ENCODE measurements at regions not wholly inside any gene's neighbourhood (a gene's known extent, or its start where the extent isn't known, plus 50 kb on each side); places are given as distances from the start of the nearest gene placed in this dataset.

DNA sequence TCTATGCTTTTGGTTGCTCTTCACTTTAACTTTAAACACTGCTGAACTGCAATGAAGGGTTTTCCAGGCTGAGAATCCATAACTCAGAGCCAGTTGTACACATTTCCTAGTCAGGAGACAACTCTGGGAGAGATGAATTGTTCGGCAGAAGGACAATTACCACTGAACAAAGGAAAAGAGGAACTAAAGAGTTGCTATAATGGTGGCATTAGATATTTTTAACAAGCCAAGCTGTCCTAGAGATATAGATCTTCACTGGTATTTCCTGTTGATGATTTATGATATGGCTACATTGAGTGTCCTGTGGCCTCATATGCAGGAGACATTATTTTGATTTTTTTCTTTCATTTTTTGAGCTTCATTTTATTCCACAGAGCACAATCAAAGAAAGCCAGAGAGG lies 219.1 kb upstream of the PCSK5 start:
- TF ChIP-seq, protein P1, sequence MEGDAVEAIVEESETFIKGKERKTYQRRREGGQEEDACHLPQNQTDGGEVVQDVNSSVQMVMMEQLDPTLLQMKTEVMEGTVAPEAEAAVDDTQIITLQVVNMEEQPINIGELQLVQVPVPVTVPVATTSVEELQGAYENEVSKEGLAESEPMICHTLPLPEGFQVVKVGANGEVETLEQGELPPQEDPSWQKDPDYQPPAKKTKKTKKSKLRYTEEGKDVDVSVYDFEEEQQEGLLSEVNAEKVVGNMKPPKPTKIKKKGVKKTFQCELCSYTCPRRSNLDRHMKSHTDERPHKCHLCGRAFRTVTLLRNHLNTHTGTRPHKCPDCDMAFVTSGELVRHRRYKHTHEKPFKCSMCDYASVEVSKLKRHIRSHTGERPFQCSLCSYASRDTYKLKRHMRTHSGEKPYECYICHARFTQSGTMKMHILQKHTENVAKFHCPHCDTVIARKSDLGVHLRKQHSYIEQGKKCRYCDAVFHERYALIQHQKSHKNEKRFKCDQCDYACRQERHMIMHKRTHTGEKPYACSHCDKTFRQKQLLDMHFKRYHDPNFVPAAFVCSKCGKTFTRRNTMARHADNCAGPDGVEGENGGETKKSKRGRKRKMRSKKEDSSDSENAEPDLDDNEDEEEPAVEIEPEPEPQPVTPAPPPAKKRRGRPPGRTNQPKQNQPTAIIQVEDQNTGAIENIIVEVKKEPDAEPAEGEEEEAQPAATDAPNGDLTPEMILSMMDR (IDR thresholded peaks at IDR 0.05 in 2 of 3, conservative IDR thresholded peaks at IDR 0.05 in 1 of 3; ENCODE audit: borderline replicate concordance in 1 of 3, insufficient read depth in 1 of 3, low read depth in 2 of 3, low read length in 2 of 3): no peak
- TF ChIP-seq JUND (IDR thresholded peaks at IDR 0.05): no peak
- no peak for TF ChIP-seq EZH2 (IDR thresholded peaks at IDR 0.05)
- TF ChIP-seq EZH2phosphoT487 (IDR thresholded peaks at IDR 0.05; ENCODE audit: borderline replicate concordance): no peak
- no peak for TF ChIP-seq CEBPB (IDR thresholded peaks at IDR 0.05; ENCODE audit: low read depth)
